Ascending aorta (tissue), 2 donors: ENCODE measurements at regions not wholly inside any gene's neighbourhood (a gene's known extent, or its start where the extent isn't known, plus 50 kb on each side); places are given as distances from the start of the nearest gene placed in this dataset.
"Not testable (repeated sequence)": the region's sequence is repeated elsewhere in the genome, so short reads cannot be mapped to it uniquely, and the experiment has no call there.

Experiments
- DNase-seq, 2 donors: peaks; one replicate each; pipeline ENCODE4 v3.0.0-alpha.2; 2019; ENCODE audit warnings: low spot score in 2 of 2
- H3K27ac ChIP-seq, 2 donors: fragments of 200-600 bp; sonication (generic); one replicate each; pipeline ENCODE4 v1.5.1; 2016 to 2017; ENCODE audit warnings: mild to moderate bottlenecking in 1 of 2
- H3K27me3 ChIP-seq: fragments of 200-600 bp; sonication (generic); one replicate; pipeline ENCODE4 v1.5.1; 2017
- H3K36me3 ChIP-seq, 2 donors: fragments of 200-600 bp; sonication (generic); one replicate each; pipeline ENCODE4 v1.5.1; 2016
- H3K4me1 ChIP-seq, 2 donors: fragments of 200-600 bp; sonication (generic); one replicate each; pipeline ENCODE4 v1.5.1; 2016 to 2017; ENCODE audit warnings: mild to moderate bottlenecking in 1 of 2
- H3K4me3 ChIP-seq, 2 donors: fragments of 200-600 bp; sonication (generic); one replicate each; pipeline ENCODE4 v1.5.1; 2016 to 2017; ENCODE audit warnings: mild to moderate bottlenecking in 1 of 2
- H3K9me3 ChIP-seq, 2 donors: fragments of 200-600 bp; sonication (generic); one replicate each; pipeline ENCODE4 v1.5.1; 2016
- intact Hi-C: fragments of 100-400 bp; cut with DNase I; formaldehyde crosslinking; loops from one replicate; pipeline ENCODE4 v1.15.1; 2023
- TF ChIP-seq, protein P1 (sequence below), 3 experiments: fragments of 200-600 bp in 2 of 3; fragments of 450-650 bp in 1 of 3; sonication (generic) in 2 of 3; IDR thresholded peaks; one replicate each; pipeline ENCODE4 v1.5.1; 2016 to 2019; ENCODE audit warnings: antibody characterized with exemption in 3 of 3, mild to moderate bottlenecking in 1 of 3, moderate library complexity in 1 of 3

DNA sequence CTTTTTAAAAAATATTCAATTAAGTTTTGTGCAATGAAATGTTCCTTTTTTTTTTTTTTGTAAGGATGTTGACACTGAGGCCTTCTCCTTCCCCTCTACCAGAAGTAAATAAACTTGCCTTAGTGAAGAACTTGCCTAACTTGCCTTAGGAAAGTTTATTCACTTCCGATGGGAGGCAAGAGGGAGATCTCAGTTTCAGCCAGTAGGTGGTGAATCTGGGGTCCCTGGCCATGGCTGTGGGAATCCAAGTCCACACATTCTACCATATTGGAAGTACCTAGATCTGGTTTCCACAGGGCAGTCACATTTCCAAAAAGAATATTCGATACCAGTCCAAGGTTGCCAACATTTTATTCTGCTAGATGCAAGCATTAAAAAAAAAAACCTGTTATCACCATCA is 270.9 kb downstream of the CCSER2 start:
- no peaks in the 10 kb centered on the region for H3K36me3 ChIP-seq
- no peak for DNase-seq
- intact Hi-C loops: no loop called here
- H3K27me3 ChIP-seq: no peaks in the 10 kb centered on the region
- no peak overlapping the region for H3K27ac ChIP-seq
- H3K9me3 ChIP-seq: no peaks in the 10 kb centered on the region
- TF ChIP-seq, protein P1, sequence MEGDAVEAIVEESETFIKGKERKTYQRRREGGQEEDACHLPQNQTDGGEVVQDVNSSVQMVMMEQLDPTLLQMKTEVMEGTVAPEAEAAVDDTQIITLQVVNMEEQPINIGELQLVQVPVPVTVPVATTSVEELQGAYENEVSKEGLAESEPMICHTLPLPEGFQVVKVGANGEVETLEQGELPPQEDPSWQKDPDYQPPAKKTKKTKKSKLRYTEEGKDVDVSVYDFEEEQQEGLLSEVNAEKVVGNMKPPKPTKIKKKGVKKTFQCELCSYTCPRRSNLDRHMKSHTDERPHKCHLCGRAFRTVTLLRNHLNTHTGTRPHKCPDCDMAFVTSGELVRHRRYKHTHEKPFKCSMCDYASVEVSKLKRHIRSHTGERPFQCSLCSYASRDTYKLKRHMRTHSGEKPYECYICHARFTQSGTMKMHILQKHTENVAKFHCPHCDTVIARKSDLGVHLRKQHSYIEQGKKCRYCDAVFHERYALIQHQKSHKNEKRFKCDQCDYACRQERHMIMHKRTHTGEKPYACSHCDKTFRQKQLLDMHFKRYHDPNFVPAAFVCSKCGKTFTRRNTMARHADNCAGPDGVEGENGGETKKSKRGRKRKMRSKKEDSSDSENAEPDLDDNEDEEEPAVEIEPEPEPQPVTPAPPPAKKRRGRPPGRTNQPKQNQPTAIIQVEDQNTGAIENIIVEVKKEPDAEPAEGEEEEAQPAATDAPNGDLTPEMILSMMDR (IDR thresholded peaks at IDR 0.05): no peak
- H3K4me3 ChIP-seq: no peak overlapping the region
- no peaks in the 10 kb centered on the region for H3K4me1 ChIP-seq

DNA sequence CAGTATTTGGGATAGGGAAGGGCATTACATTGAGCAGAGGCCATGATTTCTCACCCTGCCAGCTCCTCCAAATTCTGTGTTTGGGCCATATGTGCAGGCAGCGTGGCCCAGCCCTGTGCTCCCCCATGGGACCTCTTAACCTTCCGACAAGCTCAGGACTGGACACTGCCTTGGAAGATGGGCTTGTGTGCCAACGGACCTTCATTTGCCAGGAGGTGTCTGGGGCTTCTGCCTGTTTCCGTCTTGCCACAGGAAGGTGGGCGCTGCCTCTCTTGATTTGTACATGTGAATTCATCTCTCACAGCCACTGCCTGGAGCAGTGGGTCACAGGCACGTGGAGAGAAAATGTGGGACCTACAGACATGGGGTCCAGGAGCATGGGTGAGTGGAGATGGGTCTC is 272.6 kb downstream of the CCSER2 start:
- no peaks in the 10 kb centered on the region for H3K4me1 ChIP-seq
- TF ChIP-seq, protein P1 (IDR thresholded peaks at IDR 0.05): no peak
- no peak for DNase-seq
- H3K4me3 ChIP-seq: no peak overlapping the region
- no peaks in the 10 kb centered on the region for H3K36me3 ChIP-seq
- H3K27me3 ChIP-seq: no peaks in the 10 kb centered on the region
- no peak overlapping the region for H3K27ac ChIP-seq
- intact Hi-C loops: no loop called here
- H3K9me3 ChIP-seq: no peaks in the 10 kb centered on the region

DNA sequence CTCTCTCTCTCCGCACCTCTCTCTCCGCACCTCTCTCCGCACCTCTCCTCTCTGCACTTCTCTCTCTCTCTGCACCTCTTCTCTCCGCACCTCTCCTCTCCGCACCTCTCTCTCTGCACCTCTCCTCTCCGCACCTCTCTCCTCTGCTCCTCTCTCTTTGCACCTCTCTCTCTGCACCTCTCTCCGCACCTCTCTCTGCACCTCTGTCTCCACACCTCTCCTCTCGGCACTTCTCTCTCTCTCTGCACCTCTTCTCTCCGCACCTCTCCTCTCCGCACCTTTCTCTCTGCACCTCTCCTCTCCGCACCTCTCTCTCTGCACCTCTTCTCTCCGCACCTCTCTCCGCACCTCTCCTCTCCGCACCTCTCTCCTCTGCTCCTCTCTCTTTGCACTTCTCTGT is 274.2 kb downstream of the CCSER2 start:
- DNase-seq, intact Hi-C loops, H3K4me1 ChIP-seq, H3K9me3 ChIP-seq, H3K27me3 ChIP-seq, H3K27ac ChIP-seq, H3K36me3 ChIP-seq, H3K4me3 ChIP-seq: not testable (repeated sequence)

DNA sequence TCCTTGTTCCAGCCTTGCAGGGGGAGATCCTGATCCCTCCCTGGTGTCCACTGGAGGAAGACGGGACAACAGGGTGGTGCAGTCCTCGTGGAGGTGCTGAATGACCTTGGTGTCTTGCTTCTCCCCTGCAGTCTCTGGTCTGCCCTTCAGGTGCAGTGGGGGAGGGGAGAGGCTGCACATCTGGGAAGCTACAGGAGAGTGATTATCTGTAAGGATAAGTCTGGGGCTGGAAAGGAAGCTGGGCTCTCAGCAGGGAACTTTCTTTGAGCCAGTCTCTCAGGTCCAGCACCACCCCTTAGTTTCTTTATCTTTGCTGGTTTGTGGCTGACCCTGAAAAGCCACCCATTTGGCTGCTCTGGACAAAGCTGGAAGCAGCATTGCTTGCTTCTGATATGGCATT is 275.6 kb downstream of the CCSER2 start:
- H3K4me3 ChIP-seq: no peak overlapping the region
- H3K4me1 ChIP-seq: no peaks in the 10 kb centered on the region
- no peak for DNase-seq
- TF ChIP-seq, protein P1 (IDR thresholded peaks at IDR 0.05): no peak
- intact Hi-C loops: no loop called here
- H3K27me3 ChIP-seq: no peaks in the 10 kb centered on the region
- H3K36me3 ChIP-seq: no peaks in the 10 kb centered on the region
- H3K27ac ChIP-seq: no peak overlapping the region
- H3K9me3 ChIP-seq: no peaks in the 10 kb centered on the region

DNA sequence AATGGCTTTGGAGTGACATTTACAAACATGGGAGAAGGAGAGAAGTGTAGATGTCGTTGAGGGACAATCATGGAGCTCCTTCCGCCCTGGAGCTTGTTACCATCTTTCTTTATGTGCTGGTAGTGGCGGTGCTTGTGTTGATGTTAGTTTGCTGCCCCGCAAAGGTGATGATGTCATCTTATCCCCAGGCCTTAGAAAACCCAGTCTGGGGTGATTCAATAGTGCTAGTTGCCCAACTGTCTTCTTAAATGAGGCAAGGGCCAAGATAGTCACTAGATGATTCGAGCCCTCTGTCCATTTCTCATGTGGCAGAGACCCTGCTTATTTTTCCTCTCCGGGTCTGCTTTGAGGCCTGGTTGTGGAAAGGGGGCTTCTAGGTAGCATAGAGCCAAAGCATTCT is 277.4 kb downstream of the CCSER2 start:
- H3K4me3 ChIP-seq: no peak overlapping the region
- no peak overlapping the region for H3K27ac ChIP-seq
- TF ChIP-seq, protein P1 (IDR thresholded peaks at IDR 0.05): no peak
- DNase-seq: no peak
- H3K9me3 ChIP-seq: no peaks in the 10 kb centered on the region
- intact Hi-C loops: no loop called here
- no peaks in the 10 kb centered on the region for H3K36me3 ChIP-seq
- no peaks in the 10 kb centered on the region for H3K27me3 ChIP-seq
- no peaks in the 10 kb centered on the region for H3K4me1 ChIP-seq

DNA sequence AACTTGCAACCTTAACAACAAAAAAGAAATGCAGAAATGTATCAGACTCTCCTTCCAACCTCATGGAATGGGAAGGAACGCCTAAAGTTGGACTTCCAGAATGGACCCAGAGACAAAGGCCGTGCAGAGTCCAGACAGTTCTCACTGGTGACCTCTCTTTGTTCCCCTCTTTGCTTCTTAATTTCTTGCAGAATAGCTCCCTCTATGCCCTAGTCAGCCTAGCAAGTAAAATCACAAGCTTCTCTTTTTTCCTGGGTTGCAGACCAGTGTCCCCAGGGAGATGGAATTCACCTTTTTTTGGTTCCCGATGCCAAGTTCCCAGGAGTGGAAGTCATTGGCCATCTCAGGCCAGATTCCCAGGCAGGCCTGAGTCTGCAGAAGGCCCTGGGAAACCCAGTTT is 278.0 kb downstream of the CCSER2 start:
- no peak for DNase-seq
- no peaks in the 10 kb centered on the region for H3K27me3 ChIP-seq
- H3K9me3 ChIP-seq: no peaks in the 10 kb centered on the region
- no peak overlapping the region for H3K27ac ChIP-seq
- no peaks in the 10 kb centered on the region for H3K36me3 ChIP-seq
- no peaks in the 10 kb centered on the region for H3K4me1 ChIP-seq
- intact Hi-C loops: no loop called here
- no peak overlapping the region for H3K4me3 ChIP-seq
- TF ChIP-seq, protein P1 (IDR thresholded peaks at IDR 0.05): no peak
